H1 (cell line): ENCODE measurements at regions not wholly inside any gene's neighbourhood (a gene's known extent, or its start where the extent isn't known, plus 50 kb on each side); places are given as distances from the start of the nearest gene placed in this dataset.

Source experiments
- HDAC2 ChIP-seq, 2 experiments: fragments of 300-600 bp in 1 of 2; sonication (generic) in 1 of 2; IDR thresholded peaks; 2 replicates each; pipeline ENCODE4 v1.6.1; 2011 to 2012; ENCODE audit warnings: low read depth in 2 of 2, low read length in 2 of 2, mild to moderate bottlenecking in 2 of 2, moderate library complexity in 2 of 2, borderline replicate concordance in 1 of 2, inconsistent platforms in 1 of 2
- MAX ChIP-seq: IDR thresholded peaks from 2 replicates; pipeline ENCODE4 v1.6.1; 2012; ENCODE audit warnings: inconsistent platforms
- SIRT6 ChIP-seq: IDR thresholded peaks from one replicate; pipeline ENCODE4 v1.7.1; 2012; ENCODE audit warnings: low read length, inconsistent platforms

- TF ChIP-seq HDAC2 (IDR thresholded peaks at IDR 0.05; ENCODE audit: borderline replicate concordance in 1 of 2, low read depth in 2 of 2, low read length in 2 of 2) (no peak), MAX (no peak), SIRT6 (no peak)
Measured at GRCh38 chr11:107272561-107272960, 185.1 kb downstream of the CWF19L2 start (continued).
